Stimulated activated CD8-positive, alpha-beta memory T cell treated with anti-CD3 and anti-CD28 coated beads, Interleukin-4, amount 100 ng/mL, for 24 hours (primary cell): ENCODE measurements at regions not wholly inside any gene's neighbourhood (a gene's known extent, or its start where the extent isn't known, plus 50 kb on each side); places are given as distances from the start of the nearest gene placed in this dataset.

ENCODE experiments used
- DNase-seq: peaks from one replicate; pipeline ENCODE4 v3.0.0-alpha.2; 2020; ENCODE audit warnings: low read depth

- no peak for DNase-seq
Observed at GRCh38 chr19:28475525-28475924, 737.4 kb downstream of the UQCRFS1 start.

DNA sequence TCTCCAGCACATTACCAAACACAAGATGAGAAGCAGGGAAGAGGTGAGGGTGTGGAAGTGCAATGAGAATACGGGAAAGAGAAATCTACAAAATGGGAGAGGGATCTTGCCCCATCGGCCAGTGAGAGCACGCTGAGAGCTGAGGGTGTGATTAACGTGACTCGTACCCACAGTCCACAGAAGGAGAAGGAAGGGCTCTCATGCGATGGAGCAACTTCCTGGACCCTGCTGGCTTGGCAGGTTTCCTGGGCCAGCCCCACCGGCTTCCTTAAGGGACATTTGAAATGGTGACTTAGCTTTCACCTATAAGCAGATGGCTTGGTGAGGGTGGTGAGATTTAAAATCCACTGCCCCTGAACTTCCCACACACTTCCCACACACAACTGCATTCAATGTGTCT, 740.1 kb downstream of the UQCRFS1 start:
- DNase-seq: no peak

- no peak for DNase-seq
Observed at GRCh38 chr19:28471731-28472510, 741.0 kb downstream of the UQCRFS1 start.

- DNase-seq: no peak
Observed at GRCh38 chr19:28469544-28469943, 743.4 kb downstream of the UQCRFS1 start.

GRCh38 chr19:28468701-28469459, 744.1 kb downstream of the UQCRFS1 start:
- DNase-seq: peak; percentile 7

GRCh38 chr19:28466107-28467045, 746.6 kb downstream of the UQCRFS1 start:
- DNase-seq: peak; percentile 44

DNA sequence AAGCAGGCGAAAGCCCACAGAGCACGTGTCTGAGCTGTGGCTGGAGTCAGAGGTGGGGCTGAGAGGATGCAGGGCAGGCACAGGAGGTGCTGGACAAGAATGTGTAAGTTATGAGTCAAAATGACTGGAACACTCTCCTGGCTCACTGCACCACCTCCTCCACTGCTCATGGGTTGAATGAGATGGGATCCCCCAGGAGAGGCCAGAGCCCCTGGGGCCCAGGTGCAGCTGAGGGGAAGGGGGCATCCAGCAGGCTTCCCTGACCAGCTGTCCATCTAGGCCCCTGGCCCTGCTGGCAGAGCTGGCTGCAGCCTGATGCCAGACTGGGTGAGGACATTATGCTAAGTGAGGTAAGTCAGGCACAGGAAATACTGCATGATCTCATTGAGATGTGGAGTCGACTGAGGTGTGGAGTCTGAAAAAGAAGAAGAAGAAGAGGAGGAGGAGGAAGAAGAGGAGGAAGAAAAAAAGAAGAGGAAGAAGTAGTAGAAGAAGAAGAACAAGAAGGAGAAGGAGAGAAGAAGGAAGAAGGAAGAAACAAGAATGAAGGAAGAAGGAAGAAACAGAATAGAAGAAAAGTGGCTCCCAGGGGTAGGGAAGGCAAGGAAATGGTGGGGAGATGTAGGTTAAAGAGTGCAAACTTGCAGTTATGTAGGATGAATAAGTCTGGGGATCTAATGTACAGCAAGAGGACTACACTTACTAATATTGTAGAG, 747.4 kb downstream of the UQCRFS1 start:
- DNase-seq: no peak

DNA sequence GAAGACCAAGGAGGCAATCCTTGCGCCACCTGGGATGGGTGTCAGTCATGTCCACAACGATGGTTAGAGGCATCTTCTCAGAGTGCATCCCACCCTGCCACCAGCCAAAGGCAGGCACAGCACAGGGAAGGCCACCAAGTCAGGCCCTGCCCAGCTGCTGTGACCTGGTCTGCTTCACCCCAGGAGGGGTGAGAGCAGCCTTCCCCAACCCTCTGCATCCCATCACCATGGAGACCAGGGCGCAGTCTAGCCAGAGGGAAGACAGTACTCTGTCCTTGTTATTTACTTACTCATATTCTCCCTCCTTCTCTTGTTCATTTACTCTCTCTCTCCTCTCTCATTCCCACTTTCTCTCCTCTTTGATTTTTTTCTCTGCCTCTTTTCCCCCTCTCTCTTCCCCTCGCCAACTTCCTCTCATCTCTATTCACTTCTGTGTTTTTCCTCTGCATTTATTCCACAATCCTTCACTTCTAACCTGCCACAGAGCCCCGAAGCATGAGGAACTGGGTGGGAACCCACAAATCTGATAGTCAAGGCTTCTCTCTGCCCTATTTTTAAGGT, 749.4 kb downstream of the UQCRFS1 start:
- DNase-seq: no peak

- DNase-seq: no peak
Observed at GRCh38 chr19:28457620-28458019, 755.3 kb downstream of the UQCRFS1 start.

- DNase-seq: no peak
Observed at GRCh38 chr19:28456708-28457320, 756.1 kb downstream of the UQCRFS1 start.

DNA sequence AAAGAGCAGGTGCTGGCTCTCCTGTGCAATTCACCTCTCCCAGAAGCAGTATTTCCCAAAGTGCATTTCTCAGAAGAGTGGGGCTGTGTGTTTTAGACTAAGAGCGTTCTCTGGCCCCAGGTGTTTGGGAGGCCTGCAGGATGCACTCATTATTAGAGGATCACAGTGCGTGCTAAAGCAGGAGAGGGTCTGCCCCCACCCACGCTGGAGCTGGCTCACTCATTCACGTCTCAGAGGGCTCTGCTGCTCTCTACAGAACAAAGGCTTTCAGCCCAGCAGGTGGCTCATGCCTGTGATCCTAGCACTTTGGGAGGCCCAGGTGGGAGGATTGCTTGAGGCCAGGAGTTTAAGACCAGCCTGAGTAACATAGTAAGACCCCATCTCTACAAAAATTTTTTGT, 756.7 kb downstream of the UQCRFS1 start:
- DNase-seq: no peak

- DNase-seq: no peak
Observed at GRCh38 chr19:28454083-28454482, 758.9 kb downstream of the UQCRFS1 start.

DNA sequence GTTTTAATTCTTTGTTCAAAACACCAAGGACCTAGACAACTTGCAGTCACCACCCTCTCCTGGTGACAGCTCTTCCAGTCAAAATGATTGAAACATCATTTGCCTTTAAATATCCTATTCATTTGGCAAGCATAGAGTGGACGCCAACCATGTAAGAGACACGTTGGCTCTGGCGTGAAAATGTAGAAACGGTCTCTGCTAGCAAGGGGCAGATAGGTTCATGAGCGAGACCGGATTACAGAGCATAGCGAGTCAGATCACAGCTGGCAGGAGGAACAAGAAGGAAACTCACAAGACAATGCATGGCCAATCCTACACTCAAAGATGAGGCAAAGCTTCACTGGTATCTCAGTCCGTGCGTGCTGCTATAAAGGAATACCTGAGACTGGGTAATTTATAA, 759.5 kb downstream of the UQCRFS1 start:
- no peak for DNase-seq

GRCh38 chr19:28449803-28450202, 763.1 kb downstream of the UQCRFS1 start:
- DNase-seq: no peak

- DNase-seq: no peak
Observed at GRCh38 chr19:28446511-28446910, 766.4 kb downstream of the UQCRFS1 start.

GRCh38 chr19:28445826-28446225, 767.1 kb downstream of the UQCRFS1 start:
- no peak for DNase-seq

DNA sequence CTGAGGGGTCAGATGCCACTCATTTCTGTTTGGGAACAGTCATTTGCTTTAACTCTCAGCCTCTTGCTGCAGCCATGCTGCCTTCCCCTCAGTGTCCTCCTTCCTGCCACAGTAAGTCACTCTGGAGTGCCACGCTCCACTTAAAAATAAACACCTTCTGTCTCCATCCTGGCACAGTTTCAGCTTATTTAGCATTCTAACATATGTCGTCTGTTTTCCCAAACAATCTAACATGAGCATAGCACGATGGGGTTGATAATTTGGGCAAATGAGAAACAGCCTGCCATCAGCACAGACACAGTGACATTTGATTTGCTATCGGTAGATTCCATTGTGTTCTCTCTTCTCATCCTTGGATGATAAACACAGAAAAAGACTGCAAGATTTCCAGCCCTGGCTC, 768.6 kb downstream of the UQCRFS1 start:
- no peak for DNase-seq

DNA sequence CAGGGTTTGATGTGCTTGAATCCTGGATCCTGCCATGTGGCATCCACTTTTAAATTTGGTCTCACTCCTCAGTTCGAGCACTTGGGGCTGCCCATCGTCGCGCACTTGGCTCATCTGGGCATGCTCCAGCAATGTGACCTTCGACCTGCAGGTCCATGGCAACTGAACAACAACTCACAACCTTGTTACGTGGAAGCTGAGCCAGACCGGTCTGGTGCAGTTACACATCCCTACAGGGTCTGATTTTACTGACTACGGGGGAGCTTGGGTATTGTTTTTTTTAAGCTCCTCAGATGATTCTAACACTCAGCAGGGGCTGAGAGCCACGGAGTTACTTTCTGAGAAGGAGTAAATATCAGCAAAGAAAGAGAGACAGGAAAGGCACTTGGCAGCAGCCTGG, 769.6 kb downstream of the UQCRFS1 start:
- DNase-seq: no peak

GRCh38 chr19:28437390-28438346, 775.3 kb downstream of the UQCRFS1 start:
- no peak for DNase-seq

DNA sequence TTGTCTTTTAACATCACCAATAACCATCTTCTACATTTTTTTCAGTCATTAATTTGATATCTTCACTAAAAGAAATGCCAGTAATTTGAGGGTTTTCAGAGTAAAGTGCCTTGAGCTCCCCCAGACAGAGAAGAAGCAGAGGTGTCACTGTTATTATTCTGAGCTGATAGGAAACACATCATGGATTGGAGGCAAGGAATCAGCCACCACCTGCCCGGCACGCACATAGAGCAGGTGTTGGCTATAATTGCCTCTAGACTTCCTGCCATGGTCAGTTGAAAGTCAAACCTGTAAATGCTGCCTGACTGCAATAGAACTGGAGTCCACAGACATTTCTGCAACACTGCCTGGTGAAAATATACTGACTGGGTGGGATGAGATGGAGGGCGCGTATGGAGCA, 776.6 kb downstream of the UQCRFS1 start:
- no peak for DNase-seq
